Dendritic cell treated with granulocyte-macrophage colony-stimulating factor and Interleukin-4, amounts not matched to agents 40 ng/mL and 50 ng/mL, for 4 days (primary cell): ENCODE measurements at regions not wholly inside any gene's neighbourhood (a gene's known extent, or its start where the extent isn't known, plus 50 kb on each side); places are given as distances from the start of the nearest gene placed in this dataset.

Source experiments
- H3K27ac Mint-ChIP-seq: one replicate; pipeline ENCODE4 v1.8.0; 2022; ENCODE audit warnings: mild to moderate bottlenecking, mixed read lengths
- H3K27me3 Mint-ChIP-seq: one replicate; pipeline ENCODE4 v1.8.0; 2022; ENCODE audit warnings: mild to moderate bottlenecking, mixed read lengths
- H3K36me3 Mint-ChIP-seq: one replicate; pipeline ENCODE4 v1.8.0; 2022; ENCODE audit warnings: low read depth, mixed read lengths
- H3K4me1 Mint-ChIP-seq: one replicate; pipeline ENCODE4 v1.8.0; 2022; ENCODE audit warnings: low read depth, mixed read lengths
- H3K4me3 Mint-ChIP-seq: one replicate; pipeline ENCODE4 v1.8.0; 2022; ENCODE audit warnings: mild to moderate bottlenecking, moderate library complexity, mixed read lengths
- H3K9me3 Mint-ChIP-seq: one replicate; pipeline ENCODE4 v1.8.0; 2022; ENCODE audit warnings: mixed read lengths
- intact Hi-C: fragments of 100-400 bp; cut with micrococcal nuclease; formaldehyde crosslinking; loops from one replicate; pipeline ENCODE4 v1.15.0; 2022

DNA sequence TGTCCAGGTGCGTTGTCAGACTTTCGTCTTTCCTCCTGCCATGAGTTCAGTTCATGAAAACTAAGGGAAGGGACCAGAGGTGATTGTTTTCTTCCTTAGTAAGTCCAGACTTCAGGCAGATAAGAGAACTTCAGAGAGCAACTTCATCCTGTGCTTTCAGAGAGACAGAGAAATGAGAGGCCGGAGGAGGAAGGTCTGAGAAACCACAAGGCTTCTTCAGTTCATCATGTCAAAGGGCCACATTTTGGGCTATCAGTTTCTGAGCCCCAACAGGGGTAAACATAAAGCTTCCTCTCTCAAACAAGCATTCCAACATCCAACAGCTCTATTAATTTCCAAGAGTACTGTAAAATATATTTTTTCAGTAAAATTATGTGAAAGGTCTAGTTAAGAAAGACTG, 668.4 kb upstream of the NRP1 start:
- no peaks in the 10 kb centered on the region for H3K27me3 Mint-ChIP-seq
- no peak overlapping the region for H3K27ac Mint-ChIP-seq
- H3K9me3 Mint-ChIP-seq = no peaks in the 10 kb centered on the region
- no peaks in the 10 kb centered on the region for H3K4me1 Mint-ChIP-seq
- intact Hi-C loops = no loop called here
- H3K4me3 Mint-ChIP-seq = no peak overlapping the region
- no peaks in the 10 kb centered on the region for H3K36me3 Mint-ChIP-seq

DNA sequence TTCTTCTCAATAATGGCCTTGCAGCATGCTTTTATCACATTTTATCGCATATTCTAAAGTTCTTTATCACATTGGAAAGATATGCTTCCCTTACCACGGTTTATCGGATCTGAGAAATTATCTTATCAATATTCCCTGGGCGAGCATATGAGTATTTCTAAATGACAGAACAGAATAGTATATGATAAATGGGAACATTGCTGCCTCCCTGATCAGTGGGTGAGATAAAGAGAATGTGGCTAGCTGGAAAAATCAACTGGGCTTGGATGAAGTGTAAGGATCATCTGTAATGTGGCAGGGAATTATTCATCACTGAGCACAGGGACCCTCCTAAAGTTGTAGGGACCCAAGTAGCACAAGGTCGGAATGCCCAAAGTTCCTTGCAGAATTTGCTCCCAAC, 667.4 kb upstream of the NRP1 start:
- no peaks in the 10 kb centered on the region for H3K4me1 Mint-ChIP-seq
- no peaks in the 10 kb centered on the region for H3K27me3 Mint-ChIP-seq
- no peaks in the 10 kb centered on the region for H3K36me3 Mint-ChIP-seq
- no peak overlapping the region for H3K4me3 Mint-ChIP-seq
- H3K9me3 Mint-ChIP-seq = no peaks in the 10 kb centered on the region
- intact Hi-C loops = no loop called here
- H3K27ac Mint-ChIP-seq = no peak overlapping the region

DNA sequence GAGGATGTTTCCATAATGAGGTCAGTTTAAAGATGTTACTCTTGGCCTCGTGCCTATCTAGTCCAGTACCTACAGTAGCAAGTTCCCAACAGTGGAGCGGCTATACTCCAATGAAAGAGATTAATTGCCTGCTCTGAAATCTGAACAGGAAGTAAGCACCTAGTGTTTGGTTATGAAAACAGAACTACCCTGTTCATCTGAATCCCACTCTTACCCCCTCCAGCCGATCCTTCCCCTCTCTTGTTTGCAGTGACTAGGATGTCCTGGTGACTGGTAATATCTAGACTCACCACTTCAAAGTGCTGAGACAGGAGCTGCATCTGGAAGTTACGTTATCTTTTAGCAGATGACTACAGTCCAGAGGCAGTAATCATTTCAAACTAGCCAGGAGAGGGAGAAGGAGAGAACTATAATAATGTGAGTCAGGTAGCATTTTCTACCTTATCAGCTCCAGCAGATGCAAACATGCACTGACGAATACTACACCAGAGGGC, 666.7 kb upstream of the NRP1 start:
- no peak overlapping the region for H3K27ac Mint-ChIP-seq
- no peak overlapping the region for H3K4me3 Mint-ChIP-seq
- no peaks in the 10 kb centered on the region for H3K36me3 Mint-ChIP-seq
- H3K9me3 Mint-ChIP-seq = no peaks in the 10 kb centered on the region
- no peaks in the 10 kb centered on the region for H3K27me3 Mint-ChIP-seq
- H3K4me1 Mint-ChIP-seq = no peaks in the 10 kb centered on the region
- intact Hi-C loops = no loop called here

DNA sequence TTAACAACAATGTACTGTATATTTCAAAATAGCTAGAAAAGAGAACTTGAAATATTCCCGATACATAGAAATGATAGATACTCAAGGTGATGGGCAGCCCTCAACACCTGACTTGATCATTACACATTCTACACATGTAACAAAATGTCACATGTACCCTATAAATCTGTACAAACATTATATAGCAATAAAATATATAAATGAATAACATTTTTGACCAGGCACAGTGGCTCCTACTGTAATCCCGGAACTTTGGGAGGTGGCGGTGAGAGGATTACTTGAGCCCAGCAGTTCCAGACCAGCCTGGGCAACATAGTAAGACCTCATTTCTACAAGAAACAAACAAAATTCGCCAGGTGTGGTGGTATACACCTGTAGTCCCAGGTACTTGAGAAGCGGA, 659.5 kb upstream of the NRP1 start:
- intact Hi-C loops = no loop called here
- Mint-ChIP-seq H3K27me3 (no peaks in the 10 kb centered on the region), H3K4me1 (no peaks in the 10 kb centered on the region), H3K36me3 (no peaks in the 10 kb centered on the region), H3K9me3 (peaks cover 10% of the 10 kb centered on the region), H3K4me3 (no peak overlapping the region), H3K27ac (no peak overlapping the region)

DNA sequence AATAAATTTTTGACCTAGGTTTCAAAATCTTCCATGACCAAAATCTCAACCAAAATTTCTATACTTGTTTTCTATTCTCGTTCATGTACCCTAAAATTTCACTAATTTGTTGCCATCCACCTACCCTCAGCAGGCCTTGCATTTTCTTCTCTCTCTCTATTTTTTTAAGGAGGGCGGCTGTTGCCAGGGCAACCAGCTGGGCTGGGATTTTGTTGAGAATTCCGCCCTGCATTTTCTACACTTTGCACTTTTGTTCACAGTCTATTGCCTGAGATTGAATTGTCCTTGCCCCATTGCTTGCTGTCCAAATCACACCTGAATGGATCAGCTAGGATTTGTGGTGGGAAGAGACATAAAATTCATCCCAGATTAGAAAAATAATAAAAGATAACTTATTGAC, 657.5 kb upstream of the NRP1 start:
- intact Hi-C loops = no loop called here
- H3K4me1 Mint-ChIP-seq = no peaks in the 10 kb centered on the region

DNA sequence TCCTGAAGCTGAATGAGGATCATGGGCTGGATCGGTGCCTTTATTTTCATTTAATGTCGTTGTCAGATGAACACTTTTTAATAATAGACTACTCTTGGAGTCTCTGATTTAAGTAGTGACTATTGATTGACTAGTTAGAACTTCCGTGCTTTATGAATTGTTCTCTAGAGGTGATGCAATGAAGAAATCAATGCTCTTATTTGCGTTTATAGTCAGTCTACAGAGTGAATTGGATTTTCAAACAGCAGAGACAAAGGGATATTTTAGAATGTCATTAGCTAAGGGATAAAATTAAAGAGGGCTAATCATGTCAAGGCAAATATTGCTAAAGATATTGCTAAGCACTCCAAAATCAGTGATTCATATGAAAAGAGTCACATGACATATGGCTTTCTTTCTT, 652.0 kb upstream of the NRP1 start:
- intact Hi-C loops = no loop called here
- H3K27ac Mint-ChIP-seq = no peak overlapping the region
- peaks cover 20% of the 10 kb centered on the region for H3K9me3 Mint-ChIP-seq
- H3K4me1 Mint-ChIP-seq = no peaks in the 10 kb centered on the region
- H3K4me3 Mint-ChIP-seq = no peak overlapping the region
- no peaks in the 10 kb centered on the region for H3K27me3 Mint-ChIP-seq
- H3K36me3 Mint-ChIP-seq = no peaks in the 10 kb centered on the region

More for the DNA sequence above, 657.5 kb upstream of the NRP1 start:
- peaks cover 21% of the 10 kb centered on the region for H3K9me3 Mint-ChIP-seq
- no peaks in the 10 kb centered on the region for H3K27me3 Mint-ChIP-seq
- H3K27ac Mint-ChIP-seq = no peak overlapping the region
- no peak overlapping the region for H3K4me3 Mint-ChIP-seq
- H3K36me3 Mint-ChIP-seq = no peaks in the 10 kb centered on the region

DNA sequence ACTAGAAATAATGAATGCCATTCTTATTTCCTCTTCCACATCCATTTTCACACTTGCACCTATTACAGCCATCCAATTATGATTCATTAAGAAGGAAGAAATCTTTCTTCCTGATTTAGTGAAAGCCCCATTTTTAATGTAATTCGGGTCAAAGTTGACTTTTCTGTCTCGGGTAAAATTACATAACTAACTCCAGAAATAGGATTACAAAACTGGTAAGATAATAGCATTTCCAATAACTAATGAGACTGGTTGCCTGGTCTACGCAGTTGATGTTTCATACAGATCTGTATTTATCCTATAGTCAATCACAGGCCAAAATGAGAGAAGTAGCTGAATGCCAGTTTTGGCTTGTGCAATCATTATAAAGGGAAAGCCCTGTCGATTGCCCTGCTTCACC, 651.5 kb upstream of the NRP1 start:
- intact Hi-C loops = no loop called here
- no peaks in the 10 kb centered on the region for H3K36me3 Mint-ChIP-seq
- no peaks in the 10 kb centered on the region for H3K27me3 Mint-ChIP-seq
- H3K9me3 Mint-ChIP-seq = peaks cover 15% of the 10 kb centered on the region
- no peaks in the 10 kb centered on the region for H3K4me1 Mint-ChIP-seq
- H3K4me3 Mint-ChIP-seq = no peak overlapping the region
- H3K27ac Mint-ChIP-seq = no peak overlapping the region

DNA sequence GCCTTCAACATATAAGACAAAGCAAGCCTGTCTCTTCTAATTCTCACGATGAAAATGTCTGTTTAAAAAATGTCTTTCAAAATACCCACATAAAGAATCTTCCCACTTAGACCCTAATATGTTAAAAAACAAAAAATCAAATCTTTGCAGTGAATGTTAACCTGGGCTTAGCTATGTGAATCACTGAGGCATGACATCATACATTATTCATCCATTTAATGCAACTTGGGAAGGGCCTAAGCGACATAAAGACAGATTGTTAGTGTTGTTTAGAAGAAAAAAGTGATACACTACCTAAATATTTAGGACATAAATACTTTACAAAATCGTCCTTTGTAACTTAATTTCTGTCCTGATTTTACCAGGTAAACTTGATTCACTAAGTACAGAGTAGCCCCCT, 648.5 kb upstream of the NRP1 start:
- H3K4me3 Mint-ChIP-seq = no peak overlapping the region
- no peaks in the 10 kb centered on the region for H3K27me3 Mint-ChIP-seq
- no peak overlapping the region for H3K27ac Mint-ChIP-seq
- H3K4me1 Mint-ChIP-seq = no peaks in the 10 kb centered on the region
- peaks cover 3% of the 10 kb centered on the region for H3K9me3 Mint-ChIP-seq
- intact Hi-C loops = no loop called here
- H3K36me3 Mint-ChIP-seq = no peaks in the 10 kb centered on the region

DNA sequence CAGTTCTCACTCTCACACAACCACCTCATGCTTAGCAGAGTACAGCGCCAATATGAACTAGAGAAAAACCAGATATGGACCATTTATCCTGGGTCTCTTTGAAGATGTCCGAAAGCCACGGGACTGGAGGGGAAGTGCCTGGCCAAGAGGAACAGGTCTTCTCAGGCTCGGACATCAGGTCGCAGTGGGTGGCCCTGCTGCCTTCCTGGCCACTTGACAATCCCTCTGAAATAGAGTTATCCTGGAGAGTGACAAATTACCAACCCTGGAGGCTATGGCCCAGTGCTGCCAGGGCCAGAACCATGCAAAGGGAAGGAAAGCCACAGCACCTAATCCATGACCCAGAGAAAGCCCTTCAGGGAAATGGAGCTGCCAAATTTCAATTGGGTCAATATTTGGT, 646.8 kb upstream of the NRP1 start:
- intact Hi-C loops = no loop called here
- H3K4me3 Mint-ChIP-seq = no peak overlapping the region

DNA sequence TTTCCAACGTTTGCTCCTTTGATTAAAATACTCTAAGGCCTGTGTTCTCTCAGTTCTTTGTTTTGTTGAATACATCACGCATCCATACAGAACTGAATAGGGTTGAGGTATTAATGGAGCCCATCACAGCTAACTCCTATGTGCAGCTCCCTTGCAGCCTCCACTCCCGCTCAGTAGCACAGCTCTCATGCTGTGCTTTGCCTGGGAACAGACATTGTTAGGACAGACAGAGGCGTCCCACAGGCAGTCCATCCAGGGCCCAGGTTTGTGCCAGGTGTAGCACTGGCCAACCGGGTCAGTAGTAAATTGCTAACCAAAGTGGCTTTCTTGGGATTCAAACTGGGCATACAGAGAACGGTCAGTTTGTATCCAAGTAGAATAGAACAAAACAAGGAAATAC, 644.7 kb upstream of the NRP1 start:
- Mint-ChIP-seq H3K4me1 (no peaks in the 10 kb centered on the region), H3K9me3 (no peaks in the 10 kb centered on the region), H3K27ac (no peak overlapping the region), H3K4me3 (no peak overlapping the region), H3K27me3 (peaks cover 3% of the 10 kb centered on the region), H3K36me3 (no peaks in the 10 kb centered on the region)
- intact Hi-C loops = no loop called here

More for the DNA sequence above, 646.8 kb upstream of the NRP1 start:
- Mint-ChIP-seq H3K27me3 (peaks cover 3% of the 10 kb centered on the region), H3K4me1 (no peaks in the 10 kb centered on the region), H3K27ac (no peak overlapping the region), H3K36me3 (no peaks in the 10 kb centered on the region), H3K9me3 (no peaks in the 10 kb centered on the region)

DNA sequence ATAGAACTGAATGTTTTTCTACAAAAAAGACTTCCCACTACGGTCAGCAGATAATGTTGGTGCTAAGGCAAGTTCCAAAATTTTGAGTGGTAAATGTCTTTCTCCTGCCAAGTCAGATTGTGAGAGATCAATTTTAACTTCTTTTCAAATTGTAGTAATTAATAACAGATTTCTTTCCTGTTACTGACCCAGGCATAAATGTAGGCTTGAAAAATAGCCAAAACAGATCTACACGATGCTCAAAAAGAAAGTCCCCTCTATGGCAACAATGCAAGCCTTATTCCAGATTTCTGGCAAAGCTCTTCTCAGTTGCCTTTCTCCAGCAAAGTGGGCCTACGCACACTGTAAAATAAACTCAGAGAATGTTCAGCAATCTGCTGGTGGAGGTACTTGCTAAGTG, 641.0 kb upstream of the NRP1 start:
- no peak overlapping the region for H3K4me3 Mint-ChIP-seq
- no peaks in the 10 kb centered on the region for H3K36me3 Mint-ChIP-seq
- peaks cover 7% of the 10 kb centered on the region for H3K27me3 Mint-ChIP-seq
- no peaks in the 10 kb centered on the region for H3K9me3 Mint-ChIP-seq
- intact Hi-C loops = no loop called here
- no peak overlapping the region for H3K27ac Mint-ChIP-seq
- no peaks in the 10 kb centered on the region for H3K4me1 Mint-ChIP-seq

DNA sequence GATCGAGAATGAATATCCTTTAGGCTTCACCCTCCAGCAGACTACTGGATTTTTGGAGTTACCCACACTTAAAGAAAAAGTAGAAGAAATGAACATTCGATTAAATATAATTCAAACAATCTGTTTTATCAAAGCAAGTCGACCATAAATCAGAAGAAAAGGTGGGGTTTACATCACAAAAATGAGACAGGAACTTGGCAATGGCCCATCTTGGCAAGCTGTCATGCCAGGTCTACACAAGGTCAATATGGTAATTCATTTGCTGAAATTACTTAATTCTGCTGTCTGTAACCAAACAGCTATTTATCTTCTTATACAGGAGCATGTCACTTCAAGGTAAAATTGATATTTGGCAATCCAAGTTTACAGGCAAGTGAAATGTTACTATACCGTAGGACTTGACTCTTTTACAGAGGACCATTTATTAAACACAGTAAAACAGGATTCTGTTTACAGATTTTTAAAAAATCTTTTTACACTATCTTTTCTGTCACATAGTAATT, 640.6 kb upstream of the NRP1 start:
- Mint-ChIP-seq H3K27ac (no peak overlapping the region), H3K27me3 (peaks cover 7% of the 10 kb centered on the region), H3K4me3 (no peak overlapping the region), H3K9me3 (no peaks in the 10 kb centered on the region), H3K36me3 (no peaks in the 10 kb centered on the region), H3K4me1 (no peaks in the 10 kb centered on the region)
- intact Hi-C loops = no loop called here

DNA sequence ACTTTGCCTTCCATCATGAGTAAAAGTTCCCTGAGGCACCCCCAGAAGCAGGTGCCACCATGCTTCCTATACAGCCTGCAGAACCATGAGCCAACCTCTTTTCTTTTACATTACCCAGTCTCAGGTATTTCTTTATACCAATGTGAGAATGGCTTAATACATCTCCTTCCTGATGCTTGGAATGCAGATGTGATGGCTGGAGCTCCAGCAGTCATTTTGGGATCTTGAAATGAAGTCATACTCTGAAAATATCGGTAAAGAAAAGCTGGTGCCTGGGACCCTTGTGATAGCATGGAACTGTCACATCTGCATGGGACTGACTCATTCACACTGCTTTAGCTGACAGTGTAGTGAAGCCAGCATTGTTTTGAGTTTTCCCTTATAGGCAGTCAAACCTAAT, 634.5 kb upstream of the NRP1 start:
- peaks cover 17% of the 10 kb centered on the region for H3K9me3 Mint-ChIP-seq
- peaks cover 6% of the 10 kb centered on the region for H3K27me3 Mint-ChIP-seq
- no peak overlapping the region for H3K27ac Mint-ChIP-seq
- H3K4me1 Mint-ChIP-seq = peaks cover 7% of the 10 kb centered on the region
- H3K4me3 Mint-ChIP-seq = no peak overlapping the region
- H3K36me3 Mint-ChIP-seq = no peaks in the 10 kb centered on the region
- intact Hi-C loops = no loop called here

DNA sequence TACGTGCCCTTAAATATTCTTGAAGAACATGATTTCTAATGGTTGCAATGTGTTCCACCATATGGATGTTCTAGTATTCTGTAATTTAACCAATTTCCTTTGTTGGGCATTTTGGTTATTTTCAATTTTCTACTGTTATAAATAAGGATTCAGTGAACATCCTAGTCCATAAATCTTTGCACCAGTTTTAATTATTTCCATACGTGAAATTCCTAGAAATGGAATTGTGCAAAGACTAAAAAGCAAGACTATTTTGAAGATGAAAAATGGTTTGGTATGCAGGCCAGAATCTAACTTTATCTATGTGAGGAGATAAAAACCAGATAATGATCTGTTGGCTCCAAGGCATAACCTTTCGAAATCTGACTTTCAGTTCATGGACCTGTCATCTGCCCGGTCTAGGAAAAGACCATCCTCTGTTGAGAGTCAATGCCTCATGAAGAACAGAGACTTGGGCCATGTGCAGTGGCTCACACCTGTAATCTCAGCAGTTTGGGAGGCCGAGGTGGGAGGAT, 633.2 kb upstream of the NRP1 start:
- Mint-ChIP-seq H3K27me3 (peaks cover 6% of the 10 kb centered on the region), H3K27ac (no peak overlapping the region), H3K36me3 (no peaks in the 10 kb centered on the region), H3K4me3 (no peak overlapping the region), H3K4me1 (peaks cover 7% of the 10 kb centered on the region), H3K9me3 (peaks cover 17% of the 10 kb centered on the region)
- intact Hi-C loops = no loop called here

DNA sequence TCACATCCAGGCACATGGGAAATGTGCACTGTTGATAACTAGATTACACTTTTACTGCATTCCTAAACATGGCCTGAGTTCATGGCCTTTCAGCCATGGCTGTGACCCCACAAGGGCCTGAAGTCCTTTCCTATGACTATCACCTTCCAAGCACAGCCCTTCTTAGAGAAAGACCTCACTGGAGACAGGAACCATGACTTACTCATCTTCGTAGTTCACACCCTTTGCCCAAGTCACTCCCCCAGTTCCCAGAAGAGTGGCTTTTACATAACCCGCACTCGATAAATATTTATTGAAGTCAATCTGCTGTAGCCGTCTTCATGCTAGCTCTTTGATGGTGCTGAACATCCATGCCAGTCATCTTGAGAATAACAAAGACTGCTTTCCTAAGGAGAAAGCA, 632.5 kb upstream of the NRP1 start:
- Mint-ChIP-seq H3K4me3 (no peak overlapping the region), H3K4me1 (peaks cover 7% of the 10 kb centered on the region)
- intact Hi-C loops = no loop called here

More for the DNA sequence above, 632.5 kb upstream of the NRP1 start:
- Mint-ChIP-seq H3K27me3 (peaks cover 6% of the 10 kb centered on the region), H3K36me3 (no peaks in the 10 kb centered on the region), H3K27ac (no peak overlapping the region), H3K9me3 (peaks cover 17% of the 10 kb centered on the region)
